ENCODE measurements at regions not wholly inside any gene's neighbourhood (a gene's known extent, or its start where the extent isn't known, plus 50 kb on each side); places are given as distances from the start of the nearest gene placed in this dataset.
"Not testable (repeated sequence)": the region's sequence is repeated elsewhere in the genome, so short reads cannot be mapped to it uniquely, and the experiment has no call there.

DNA sequence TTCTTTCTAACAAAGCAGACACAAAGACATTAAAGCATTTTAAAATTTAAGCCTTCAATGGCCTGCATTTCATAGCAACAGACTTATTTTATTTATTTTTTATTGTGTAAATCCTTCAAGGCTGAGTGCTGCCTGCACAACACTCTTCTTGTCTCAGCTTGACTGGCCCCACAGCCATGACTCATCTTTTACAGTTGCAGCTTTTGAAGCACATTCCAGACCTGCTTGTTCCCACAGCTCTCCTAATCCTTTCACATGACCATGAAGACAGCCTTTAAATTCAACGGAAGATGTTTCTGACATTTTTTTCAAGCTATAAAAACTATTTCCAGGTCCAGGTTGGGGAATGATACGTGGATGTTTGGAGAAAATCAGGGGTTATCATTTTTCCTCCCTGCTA is 276.9 kb upstream of the TACR3 start:
- no peak for DNase-seq (ENCODE audit: low spot score)

DNA sequence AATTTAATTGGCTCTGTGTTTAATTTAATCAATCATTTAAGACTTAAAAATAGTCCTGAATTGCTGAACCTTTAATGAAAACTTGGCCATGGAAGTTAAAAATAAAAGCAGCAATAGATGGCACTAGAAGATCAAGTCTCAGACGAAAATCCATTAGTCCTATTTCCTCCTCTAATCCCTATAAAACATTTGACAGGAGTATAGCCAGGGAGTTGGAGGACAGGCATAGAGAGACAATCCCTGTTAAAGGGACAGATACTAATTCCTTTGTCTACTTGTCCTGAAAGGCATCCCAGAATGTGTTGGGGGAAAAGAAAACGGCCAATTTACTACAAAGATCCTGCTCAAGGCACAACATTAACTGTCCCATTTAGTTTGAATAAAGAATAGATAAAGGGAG is 276.3 kb upstream of the TACR3 start:
- no peak for DNase-seq (ENCODE audit: low spot score)

DNA sequence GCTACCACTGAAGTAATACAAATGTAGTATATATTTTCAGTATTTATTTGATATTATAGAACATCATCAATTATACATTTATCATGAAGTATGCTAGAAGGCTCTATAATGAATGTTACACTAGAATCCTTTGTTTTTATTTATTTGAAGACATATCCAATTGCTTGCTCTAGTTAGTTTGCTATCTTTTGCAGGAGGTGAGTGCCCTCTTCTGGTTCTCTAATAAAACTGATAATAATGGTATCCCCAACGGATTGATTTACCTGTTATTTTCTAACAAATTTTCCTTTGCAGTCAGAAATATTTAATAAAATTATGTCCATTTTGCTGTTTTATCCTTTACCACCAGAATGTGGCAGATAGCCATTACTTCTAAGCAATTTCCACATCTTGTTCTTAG is 274.3 kb upstream of the TACR3 start:
- DNase-seq (ENCODE audit: low spot score), result no peak

DNA sequence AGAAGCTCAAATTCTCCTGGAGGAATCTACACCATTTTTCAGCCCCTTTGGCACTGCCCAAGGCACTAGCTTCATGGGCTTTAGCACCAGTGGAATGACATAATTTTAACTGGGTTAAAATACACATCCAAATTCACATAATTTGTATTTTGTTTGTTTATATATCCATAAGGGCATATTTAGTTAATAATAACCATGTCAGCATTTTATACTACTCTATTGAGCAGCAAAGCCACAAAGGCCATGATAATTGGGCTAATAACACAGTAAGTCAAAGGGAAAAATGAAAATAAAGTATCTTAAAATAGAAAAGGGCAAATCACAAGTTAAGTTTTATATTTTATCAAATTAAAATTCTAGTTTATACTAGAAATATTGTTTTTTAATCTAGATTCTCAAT is 262.7 kb upstream of the TACR3 start:
- no peak for DNase-seq (ENCODE audit: low spot score)

DNA sequence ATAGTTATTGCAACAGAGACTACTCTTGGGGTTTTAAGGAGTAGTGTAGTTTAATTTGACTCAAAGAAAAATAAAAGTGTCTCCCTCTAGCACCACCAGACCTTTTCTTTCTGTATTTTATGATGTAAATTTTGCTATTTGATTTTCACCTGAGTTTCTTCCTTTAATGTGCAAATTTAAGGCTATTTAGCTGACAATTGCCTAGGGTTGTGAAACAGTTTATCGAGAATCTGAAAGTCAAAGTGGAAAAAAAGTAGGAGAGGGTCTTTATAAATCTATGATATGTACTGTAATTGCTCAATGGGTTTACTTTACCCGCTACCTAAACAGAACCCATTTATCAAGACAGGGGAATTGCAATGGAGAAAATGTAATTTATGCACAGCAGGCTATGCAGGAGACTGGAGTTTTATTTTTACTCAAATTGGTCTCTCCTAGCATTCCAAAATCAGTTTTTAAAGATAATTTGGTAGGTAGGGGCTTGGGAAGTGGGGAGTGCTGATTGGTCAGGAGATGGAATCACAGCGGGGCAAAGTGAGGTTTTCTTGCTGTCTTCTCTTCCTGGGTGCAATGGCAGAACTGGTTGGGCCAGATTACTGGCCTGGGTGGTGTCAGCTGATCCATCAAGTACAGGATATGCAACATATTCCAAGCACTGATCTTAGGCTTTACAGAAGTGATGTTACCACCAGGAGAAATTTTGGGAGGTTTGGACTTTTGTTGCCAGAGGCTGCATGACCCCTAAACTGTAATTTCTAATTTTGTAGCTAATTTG is 228.6 kb upstream of the TACR3 start:
- DNase-seq (ENCODE audit: low spot score), result no peak

DNA sequence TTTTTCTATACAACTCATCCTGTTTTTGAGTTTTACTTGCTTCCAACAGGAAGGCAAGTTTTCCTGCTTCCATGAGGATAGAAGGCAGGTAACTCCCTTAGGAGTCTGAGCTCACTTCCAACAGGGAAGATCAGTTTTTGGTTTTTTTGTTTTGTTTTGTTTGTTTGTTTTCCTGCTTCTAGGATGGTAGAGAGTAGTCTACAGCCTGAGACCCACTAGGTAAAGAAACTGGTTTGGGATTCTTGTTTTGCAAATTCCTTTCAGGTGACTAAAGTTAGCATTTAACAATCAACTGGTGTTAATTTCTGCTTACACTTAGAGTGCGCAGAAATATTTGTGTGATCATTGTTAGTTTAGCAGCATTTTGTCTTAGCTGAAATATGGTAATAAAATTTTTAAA is 227.8 kb upstream of the TACR3 start:
- DNase-seq (ENCODE audit: low spot score), result no peak

DNA sequence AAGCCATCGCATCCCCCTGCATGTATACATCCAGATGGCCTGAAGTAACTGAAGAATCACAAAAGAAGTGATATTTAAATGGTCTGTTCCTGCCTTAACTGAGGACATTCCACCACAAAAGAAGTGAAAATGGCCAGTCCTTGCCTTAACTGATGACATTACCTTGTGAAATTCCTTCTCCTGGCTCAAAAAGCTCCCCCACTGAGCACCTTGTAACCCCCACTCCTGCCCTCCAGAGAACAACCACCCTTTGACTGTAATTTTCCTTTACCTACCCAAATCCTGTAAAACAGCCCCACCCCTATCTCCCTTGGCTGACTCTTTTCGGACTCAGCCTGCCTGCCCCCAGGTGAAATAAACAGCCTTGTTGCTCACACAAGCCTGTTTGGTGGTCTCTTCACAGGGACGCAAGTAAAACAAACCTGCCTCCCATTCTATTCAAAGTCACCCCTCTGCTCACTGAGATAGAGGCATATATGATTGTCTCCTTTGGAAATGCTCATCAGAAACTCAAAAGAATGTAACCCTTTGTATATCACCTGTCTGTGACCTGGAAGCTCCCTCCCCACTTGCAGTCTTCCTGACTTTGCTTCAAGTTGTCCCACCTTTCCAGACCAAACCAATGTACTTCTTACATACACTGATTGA is 227.0 kb upstream of the TACR3 start:
- DNase-seq (ENCODE audit: low spot score), result not testable (repeated sequence)

DNA sequence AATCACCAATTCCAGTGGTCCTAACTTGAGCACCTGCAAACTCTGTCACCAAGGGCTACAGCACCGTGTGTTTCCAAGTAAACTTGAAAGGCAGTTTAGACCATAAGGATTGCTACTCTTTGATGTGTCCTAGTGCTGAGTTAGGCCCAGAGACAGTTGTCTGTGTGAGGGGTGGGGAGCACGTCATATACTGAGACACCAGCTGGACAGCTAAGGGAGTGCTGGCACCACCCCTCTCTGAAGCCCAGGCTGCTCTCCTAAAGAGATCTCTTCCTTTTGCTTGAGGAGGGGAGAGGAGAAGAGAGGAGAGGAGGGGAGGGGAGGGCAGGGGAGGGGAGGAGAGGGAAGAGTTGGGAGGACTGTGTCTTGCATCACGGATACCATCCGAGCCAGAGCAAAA is 218.7 kb upstream of the TACR3 start:
- no peak for DNase-seq (ENCODE audit: low spot score)

DNA sequence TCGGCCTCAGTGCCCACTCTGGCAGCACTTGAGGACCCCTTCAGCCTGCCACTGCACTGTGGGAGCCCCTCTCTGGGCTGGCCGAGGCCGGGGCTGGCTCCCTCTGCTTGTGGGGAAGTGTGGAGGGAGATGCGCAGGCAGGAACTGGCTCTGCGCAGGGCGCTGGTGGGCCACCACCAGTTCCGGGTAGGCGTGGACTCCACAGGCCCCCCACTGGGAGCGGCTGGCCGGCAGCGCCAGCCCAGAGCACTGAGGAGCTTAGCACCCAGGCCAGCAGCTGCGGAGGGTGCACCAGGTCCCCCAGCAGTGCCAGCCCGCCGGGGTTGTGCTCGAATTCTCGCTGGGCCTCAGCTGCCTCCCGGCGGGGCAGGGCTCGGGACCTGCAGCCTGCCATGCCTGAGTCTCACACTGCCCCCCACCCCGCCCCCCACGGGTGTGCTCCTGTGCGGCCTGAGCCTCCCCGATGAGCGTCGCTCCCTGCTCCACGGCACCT is 216.9 kb upstream of the TACR3 start:
- no peak for DNase-seq (ENCODE audit: low spot score)

DNA sequence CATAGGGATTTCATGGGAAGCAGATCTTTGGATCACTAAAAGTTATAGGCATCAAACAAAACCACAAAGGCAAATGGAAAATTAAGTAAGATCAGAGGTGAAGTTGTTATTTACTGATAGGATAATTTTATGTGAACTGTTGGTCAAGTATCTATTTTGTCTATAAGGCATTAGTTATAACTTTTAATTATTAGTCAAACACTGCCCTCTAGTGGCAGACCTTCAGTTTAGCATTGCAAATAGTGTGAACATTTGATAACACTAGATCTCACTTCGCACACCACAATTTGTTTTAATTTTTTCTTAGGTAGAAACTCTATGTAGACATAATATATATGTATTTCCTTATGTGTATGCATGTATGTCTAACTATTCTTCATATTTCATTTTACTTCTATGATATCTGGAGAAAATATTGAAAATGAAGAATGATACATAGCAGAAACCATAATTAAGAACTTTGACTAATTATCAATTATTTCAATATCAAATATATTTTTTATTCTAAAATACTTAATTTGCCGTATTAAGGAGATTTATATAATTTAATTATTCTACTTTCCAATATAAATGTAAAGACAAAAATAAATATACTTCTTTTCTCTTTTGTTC is 214.5 kb upstream of the TACR3 start:
- DNase-seq (ENCODE audit: low spot score), result peak; percentile 72

DNA sequence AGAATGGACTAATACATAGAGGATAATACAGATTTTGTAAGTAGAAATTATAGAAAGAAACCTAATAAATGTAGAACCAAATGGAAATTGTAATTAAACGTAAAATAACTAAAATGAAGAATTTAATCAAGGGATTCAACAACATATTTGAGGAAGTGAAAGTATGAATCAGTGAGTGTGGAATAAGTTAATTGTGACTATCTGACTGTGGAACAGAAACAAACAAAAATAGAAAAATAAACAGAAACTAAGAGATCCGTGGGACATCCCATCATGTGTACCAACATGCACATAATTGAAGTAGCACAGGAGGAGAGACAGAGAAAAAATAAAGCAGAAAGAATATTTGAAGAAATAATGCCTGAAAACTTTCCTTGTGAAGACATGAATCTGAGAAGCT is 208.6 kb upstream of the TACR3 start:
- no peak for DNase-seq (ENCODE audit: low spot score)

DNA sequence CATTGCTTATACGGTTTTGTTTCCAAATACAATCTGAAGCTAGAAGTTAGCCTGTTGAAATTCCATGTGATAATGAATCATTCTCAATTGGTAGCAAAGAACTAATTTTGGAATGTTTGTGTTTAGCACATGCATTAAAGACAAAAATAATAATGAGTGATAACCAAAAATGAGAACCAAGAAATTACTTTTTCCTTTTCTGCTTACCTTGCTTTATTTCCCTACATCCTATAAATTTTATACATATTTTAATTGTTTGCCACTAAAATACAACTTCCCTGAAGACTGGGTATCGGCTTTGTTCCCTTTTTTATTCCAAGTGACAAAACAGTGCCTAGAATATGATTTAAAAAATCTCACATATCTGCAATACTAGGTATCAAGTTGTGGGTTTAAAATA is 203.8 kb upstream of the TACR3 start:
- DNase-seq (ENCODE audit: low spot score), result no peak

DNA sequence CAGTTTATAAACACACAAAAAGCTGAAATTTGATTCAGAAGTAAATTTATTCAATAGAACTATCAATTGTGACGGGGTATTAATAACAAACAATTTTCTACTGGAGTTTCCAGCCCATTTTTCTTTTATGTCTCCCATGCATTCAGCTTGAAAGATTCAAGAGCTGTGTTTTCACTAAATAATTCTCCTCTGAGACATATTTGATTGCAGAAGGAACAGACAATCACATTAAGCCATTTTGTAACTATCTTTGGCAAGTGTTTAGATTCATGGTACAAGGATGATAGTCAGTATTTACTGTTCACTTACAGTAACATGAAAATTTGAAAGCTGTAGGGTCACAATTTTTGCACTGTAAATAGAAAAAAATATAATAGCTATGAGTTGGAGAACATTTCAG is 198.4 kb upstream of the TACR3 start:
- DNase-seq (ENCODE audit: low spot score), result no peak

DNA sequence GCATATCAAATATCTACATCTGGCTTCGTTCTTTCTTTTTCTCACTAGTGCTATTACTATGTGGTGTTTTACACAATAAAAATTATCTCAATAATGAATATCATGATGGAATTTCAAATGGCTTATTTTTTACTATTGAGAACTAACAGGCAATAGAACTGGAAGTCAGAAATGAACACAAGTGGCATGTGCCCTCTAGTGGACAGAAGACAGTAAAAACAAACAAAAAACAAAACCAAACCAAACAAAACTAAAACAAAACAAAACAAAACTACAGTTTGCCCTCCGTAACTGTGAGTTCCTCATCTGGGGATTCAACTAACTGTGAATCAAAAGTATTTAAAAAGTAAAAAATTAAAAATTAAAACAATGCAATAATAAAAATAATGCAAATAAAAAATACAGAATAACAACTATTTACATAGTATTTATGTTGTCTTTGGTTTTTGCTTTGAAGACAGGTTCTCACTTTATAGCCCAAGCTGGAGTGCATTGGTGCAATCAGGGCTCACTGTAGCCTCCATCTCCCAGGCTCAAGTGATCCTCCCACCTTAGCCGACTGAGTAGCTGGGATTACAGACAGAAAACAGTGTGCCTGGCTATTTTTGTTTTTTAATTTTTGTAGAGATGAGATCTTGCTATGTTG is 195.6 kb upstream of the TACR3 start:
- peak; percentile 33 for DNase-seq (ENCODE audit: low spot score)

DNA sequence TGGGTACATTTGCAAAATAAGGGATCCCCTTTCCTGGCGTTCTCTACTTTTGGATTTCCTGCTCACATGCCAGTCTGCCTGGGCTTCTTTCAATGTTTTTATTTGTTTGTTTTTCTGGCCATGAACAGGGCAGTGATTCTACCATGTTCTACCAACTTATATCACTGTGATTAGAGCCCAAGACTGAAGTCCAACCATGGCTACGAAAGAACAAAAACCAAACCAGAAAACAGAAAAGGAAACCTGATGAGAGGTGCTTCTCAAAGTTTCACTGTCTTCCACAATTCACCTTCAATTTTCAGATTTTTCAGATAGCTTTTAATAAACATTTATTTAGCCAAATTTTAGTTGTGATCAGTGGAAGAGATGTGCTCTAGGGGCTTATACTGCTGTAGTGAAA is 187.6 kb upstream of the TACR3 start:
- no peak for DNase-seq (ENCODE audit: low spot score)

DNA sequence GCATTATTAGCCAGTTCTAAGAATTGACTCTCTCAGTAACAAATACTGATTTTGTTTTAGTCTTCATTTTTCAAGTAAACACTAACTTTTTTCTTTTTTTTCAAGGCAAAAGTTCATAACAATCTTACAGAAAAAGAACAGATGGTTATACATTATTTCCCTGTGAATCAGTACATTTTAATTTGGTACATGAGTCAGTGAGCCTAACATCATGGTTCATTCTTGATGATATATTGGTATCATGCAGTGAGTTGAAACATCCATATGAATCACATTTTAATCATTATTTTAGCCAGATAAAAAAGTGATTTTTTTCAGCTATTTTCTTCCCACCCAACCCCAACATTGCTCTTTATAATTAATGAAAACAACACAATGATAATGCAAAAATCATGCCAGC is 184.3 kb upstream of the TACR3 start:
- DNase-seq (ENCODE audit: low spot score), result no peak

DNA sequence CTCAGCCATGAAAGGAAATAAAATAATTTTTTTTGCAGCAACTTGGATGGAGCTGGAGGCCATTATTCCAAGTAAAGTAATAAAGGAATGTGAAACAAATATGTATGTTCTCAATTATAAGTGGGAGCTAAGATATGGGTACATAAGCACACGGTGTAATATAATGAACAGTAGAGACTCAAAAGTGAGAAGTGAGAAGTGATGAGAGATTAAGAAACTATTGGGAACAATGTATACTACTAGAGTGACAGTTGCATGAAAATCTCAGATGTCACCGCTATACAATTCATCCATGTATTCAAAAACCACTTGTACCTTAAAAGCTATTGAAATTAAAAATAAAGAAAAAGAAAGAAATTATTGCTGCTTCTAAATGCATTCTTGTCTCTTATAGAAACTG is 182.9 kb upstream of the TACR3 start:
- no peak for DNase-seq (ENCODE audit: low spot score)

DNA sequence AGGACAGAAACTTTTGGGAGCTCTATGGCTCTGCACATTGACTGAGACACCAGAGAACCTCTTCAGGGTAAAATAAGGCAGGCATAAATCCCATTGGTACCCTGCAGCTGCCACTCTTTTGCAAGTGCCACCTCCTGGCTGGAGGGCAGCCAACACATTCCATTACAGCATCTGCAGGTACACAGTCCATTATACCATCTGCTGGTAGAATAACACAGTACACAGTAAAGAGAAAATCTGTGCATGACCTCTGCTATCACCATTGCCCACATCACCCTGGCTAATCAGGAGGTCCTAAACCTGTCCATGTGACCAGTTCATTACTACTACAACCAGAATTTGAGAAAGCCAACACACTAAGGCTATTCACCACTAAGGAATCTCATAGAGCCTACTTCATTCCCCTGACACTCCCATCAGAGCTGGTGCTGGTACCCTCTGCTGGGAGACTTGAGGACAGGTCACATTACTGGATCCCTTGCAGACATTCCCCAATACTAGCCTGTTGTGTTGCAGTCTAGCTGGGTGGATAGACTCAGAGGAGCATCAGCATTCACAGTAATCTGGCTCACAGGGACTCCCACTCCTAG is 176.2 kb upstream of the TACR3 start:
- no peak for DNase-seq (ENCODE audit: low spot score)

DNA sequence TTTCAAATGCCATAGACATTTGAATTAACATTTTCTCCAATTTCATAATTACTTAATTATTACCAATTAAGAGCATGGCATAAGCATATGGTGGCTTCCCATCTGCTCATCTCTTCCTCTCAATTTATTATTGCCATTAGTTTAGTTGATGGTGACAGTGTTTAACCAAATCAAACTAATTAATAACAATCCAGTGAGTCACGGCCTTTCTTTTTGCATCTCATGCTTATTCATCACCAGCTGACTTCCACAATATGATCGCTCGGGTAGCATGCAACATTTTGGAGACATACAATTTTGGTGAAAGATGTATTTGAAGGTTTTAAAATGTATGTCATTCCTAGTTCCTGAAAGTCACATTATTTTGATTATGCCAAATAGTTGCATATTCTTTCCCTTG is 172.8 kb upstream of the TACR3 start:
- no peak for DNase-seq (ENCODE audit: low spot score)

DNA sequence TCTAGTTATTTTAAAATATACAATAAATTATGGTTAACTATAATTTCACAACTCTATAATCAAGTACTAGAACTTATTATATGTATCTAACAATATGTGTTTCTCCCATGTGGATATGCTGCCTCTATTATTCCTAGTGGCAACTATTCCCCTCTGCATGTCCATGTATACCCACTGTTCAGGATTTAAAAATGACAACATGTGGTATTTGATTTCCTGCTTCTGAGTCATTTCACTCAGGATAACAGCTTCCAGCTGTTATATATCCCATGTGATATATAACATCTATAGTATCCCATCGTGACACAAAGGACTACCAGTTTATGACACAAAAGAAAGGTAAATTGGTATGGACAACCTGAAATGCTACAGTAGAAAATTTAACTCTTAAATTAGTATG is 167.4 kb upstream of the TACR3 start:
- peak; percentile 32 for DNase-seq (ENCODE audit: low spot score)

DNA sequence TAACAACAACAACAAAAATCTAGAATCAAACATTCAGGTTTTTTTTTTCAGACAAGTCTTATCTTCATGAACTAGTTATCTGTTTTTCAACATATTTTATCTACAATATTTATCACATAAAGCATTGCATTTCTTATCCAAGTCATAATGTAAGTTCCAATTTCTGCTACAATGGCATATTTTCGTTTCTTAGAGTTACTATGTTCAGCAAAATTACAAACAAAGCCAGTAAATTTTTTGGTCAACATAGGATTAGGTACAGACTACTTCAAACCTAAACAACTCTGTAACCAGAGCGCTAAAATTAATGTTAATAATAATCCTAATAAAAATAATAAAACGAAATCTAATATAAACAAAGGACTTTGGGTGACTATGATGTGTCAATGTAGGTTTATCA is 165.4 kb upstream of the TACR3 start:
- no peak for DNase-seq (ENCODE audit: low spot score)

DNA sequence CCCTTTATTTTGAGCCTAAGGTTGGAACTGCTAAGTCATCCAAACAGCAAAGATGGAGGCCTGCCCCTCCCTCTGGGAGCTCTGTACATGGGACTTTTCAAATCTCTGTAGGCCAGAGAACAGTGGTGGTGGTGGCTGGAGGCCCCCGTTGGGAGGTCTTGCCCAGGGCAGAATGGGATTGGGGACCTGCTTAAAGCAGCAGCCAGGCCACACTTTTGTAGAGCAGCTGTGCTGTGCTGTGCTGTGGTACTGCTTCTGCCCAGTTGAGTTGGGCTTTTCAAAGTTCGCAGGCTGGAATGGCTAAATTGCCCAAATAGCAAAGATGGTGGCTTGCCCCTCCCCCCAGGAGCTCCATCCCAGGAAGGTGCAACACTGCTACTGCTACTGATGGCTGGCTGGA is 147.5 kb upstream of the TACR3 start:
- no peak for DNase-seq (ENCODE audit: low spot score)

DNA sequence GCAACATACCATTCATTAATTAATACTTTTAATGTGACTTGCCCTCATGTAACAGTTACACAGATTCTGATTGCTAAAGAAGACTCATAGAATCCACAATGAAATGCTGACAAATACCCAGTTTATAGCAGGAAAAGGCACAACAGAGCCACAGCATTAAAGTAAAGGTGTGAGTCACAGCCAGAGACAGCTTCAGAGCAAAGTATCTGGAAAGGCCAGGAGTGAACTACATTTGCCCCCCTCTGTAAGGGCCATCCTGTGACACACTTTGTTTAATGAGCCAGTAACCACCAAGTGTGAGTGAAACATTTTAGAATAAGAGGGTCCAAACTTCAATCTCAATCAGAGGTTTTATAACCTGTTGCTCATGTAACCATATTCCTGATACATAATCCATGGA is 133.8 kb upstream of the TACR3 start:
- no peak for DNase-seq (ENCODE audit: low spot score)
